Globus pallidus (tissue), 1 donor: ENCODE measurements at regions not wholly inside any gene's neighbourhood (a gene's known extent, or its start where the extent isn't known, plus 50 kb on each side); places are given as distances from the start of the nearest gene placed in this dataset.

Experiments
- DNase-seq: peaks from one replicate; pipeline ENCODE4 v3.0.0-alpha.2; 2015; ENCODE audit warnings: low spot score

DNA sequence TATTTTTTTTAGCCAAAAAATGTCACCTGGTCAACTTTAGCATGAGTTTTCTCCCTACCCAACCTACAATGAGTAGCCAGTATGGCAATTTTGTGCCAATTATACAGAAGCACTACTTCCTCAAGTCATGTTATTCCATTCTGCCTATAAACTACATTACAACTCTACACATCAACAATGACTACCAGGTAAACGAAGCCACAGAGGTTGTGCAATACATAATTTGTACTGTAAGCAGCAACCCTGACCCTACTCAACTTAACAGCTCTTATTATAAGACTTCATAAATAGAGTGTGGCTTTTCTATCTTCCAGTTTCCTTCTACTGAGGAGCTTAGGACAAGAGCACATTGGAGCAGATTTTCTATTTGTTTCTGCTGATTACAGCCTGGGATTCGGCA lies 160.5 kb downstream of the HS3ST1 start:
- no peak for DNase-seq

DNA sequence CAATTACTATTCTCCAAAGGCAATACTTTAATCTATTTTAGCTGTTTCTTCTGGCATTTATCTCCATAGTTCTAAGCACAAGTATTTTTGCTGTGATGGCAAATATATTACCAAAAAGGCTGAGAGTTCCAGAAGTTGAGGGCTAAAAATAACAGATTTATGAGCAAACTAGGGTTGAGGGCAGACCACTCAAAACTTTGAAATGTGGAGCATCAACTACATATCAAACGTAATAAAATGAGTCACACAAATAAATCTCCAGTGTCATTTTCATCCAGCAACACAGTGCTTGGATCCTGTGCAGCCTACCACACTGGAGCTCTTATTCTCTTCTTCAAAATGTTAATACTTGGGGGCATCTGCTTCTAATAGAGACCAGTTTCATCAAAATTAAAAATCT lies 163.9 kb downstream of the HS3ST1 start:
- no peak for DNase-seq

DNA sequence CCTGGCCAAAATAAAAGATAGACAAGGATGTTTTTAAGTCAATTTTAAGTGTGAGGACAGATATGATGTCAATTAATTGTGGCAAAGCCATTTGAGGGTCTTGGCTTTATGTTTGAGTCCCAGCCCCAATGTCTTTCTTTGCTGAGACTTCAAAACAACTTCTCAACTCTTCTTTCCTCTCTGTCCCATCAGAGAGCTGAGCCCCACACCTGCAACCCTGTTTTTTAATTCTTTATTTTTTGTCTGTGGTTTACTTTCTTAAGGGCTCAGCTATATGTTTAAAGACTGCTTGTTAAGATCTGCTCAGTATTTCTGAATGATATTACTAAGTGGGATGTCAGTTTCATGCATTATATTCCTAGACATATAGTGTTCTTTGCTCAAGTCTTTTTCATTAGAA lies 164.3 kb downstream of the HS3ST1 start:
- DNase-seq: no peak

DNA sequence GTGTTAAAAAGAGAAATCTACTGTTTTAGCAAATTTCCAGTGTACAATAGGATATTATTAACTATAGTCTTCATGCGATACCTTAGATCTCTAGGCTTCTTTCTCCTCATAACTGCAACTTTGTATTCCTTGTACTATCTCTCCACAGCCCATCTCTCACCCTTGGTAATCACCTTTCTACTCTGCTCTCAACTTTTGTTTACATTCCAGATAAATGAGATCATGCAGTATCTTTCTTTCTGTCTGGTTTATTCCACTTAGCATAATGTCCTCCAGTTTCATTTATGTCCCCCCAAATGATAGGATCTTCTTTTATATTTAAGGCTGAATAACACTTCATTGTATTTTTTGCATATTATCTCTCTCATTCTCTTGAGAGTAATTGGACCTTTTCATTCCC lies 165.5 kb downstream of the HS3ST1 start:
- no peak for DNase-seq

DNA sequence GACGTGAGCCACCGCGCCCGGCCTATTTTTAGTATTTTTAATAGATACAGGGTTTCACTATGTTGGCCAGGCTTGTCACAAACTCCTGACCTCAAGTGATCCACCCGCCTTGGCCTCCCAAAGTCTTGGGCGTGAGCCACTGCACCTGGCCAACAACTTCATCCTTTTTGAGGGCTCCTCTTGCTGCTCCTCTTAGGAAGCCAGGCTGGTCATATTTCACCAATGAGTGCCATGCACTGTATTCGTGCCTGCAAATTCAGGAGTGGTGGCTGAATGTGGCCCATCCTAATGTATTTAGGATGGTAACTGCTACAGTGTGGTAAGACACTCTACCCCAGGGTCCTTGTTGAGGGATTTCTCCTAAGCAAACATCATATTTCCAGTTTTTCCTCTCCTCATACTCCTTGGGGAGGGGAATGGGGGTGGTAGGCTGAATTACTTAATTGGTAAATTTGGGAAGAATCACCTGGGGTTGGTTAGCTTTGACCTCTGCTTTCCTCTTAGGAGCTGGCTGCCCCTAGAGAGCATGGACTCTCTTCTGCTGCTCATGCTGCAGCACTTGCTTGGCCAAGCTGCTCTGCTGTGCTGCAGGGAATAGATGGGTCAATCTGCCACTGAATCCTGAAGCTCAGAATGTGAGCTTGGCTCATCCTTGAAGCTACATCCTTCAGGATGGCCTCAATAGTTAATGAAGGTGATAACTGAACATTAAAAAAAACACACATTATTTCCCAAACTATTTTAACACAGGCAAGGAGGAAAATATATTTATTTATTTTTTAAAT lies 167.4 kb downstream of the HS3ST1 start:
- DNase-seq: no peak

DNA sequence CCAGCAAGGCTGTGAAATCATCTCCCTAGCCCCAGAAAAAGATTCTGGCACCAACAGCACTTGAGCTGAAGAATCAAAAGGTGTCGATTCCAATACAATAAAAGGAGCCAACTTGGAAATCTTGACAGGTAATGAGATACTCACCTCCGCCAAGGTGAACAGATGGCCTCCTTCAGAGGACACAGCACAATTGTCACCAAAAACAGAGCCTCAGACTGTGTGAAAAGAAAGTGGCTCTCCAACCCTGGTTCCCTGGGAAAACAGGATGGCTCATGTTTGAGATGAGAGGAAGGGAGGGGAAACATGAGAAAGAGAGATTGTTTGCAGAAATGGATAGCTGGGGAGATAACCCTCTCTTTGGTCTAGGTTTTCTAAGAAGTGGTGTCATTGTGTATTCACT lies 168.9 kb downstream of the HS3ST1 start:
- no peak for DNase-seq

DNA sequence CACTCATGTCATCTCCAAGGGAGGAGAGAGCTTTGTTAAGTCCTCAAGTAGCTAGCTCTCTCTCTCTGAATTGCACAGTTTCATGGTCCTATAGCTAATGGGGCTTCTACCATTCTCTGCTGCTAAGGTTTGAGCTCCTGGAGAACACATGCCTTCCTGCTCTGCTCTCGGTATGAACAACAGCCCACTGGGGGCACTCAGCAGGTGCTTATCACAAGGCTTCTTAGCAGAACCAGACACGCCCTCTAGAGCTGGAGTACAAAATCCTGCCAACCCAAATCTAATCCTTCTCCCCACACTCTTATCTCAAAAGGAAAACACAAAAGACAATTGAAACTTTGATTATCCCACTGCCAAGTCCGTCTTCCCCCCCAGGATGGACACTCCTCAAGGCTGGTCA lies 176.5 kb downstream of the HS3ST1 start:
- no peak for DNase-seq

DNA sequence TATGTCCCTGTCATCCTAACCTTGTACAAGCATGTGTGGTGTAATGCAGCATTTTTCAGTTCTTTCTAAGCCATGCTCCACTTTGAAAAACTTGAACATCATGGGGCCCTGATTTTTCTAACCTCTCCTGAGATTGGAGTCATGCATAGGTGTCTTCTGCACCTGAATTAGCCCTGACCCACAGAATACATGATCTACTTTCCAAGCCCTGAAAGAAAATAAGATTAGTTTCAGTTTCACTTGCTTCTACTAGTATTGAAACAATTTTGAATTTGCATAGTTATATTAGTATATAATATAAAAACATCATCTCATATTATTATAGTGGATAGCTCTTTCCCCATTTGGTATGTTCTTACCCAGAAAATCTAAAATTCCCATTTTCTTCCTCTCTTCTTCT lies 178.2 kb downstream of the HS3ST1 start:
- no peak for DNase-seq

DNA sequence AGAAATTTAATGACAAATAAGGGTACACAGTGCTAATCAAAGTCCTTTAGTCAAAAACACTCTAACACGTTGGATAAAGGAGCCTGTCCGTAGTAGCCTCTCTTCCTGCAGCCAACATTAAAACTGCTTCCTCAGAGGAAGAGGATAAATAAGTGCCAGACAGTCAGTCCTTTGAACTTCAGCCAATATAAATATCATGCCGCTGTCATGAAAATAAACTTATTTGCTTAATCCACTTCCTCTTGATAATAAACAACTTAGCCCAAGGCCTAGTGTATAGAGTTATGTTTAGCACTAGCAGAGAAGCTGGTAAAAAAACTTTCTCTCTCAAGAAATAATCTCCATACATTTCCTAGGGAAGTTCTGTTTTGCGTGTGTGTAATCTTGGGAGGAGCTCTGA lies 196.7 kb downstream of the HS3ST1 start:
- no peak for DNase-seq

DNA sequence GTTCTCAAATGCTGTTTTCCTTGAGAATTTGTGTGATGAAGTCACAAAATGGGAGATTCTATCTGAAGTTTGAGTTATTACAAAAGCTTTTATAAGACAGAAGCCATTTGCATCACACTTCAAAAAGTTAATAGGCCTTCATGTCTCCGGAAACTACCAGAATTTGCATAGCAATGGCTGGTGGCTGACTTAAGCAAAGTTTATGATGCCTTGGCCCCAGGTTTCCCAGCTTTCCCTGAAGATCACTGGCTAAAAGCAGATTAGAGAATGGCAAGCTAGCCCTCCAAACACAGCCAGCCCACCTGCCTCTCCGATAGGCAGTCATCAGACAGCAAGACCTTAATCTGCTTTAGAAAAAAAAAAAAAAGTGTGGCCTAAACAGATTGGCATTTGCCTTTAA lies 197.8 kb downstream of the HS3ST1 start:
- no peak for DNase-seq

DNA sequence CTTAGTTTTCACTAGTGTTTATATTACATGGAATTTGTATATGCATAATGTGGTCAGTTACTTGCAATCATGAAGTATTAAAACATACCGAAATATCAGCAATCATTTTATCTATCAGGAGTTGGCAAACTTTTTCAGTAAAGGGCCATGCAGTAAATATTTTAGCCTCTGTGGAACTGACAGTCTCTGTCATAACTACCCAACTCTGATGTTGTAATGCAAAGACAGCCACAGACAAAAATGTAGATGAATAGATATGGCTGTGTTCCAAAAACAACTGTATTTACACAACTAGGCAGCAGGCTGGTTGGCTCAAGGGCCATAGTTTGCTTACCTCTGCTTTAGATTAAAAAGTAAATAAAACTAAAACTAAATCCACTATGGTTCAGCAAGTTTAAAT lies 200.2 kb downstream of the HS3ST1 start:
- DNase-seq: no peak

DNA sequence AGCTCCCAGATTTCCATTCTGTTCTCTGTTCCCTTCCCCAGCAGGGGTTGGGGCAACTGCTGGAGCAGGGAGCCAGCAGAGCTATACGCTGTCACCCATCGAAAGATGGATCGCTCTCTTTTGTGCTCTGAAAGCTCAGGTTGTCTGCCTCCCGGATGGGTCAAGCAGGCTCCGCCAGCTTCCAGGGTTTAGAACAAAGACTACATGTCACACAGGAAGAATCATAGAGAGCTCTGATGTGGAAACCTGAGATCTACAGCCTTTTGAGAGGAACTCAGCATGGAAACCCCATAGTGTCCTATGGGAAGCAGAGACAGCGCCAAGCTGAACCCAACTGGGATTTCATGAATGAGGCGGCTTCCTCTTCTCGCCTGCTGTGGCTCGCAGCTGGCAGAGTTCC lies 205.4 kb downstream of the HS3ST1 start:
- DNase-seq: no peak

DNA sequence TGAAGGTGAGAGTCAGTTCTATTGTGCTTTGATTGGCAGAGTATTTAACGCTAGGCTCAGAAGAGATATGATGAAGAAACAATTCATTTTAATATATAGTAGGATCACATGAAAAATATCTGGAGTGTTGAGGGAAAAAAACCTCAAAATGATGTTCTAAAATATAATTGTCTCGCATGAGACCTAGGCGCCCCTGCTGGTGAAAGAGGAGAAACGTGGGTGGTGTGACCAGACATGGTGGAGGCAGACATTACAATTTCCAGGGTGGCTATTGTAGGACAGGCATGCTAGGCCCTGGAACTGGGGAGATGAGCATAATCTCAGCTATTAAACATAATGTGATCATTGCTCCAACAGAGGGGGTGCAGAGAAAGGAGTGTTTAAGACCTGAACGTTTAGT lies 210.0 kb downstream of the HS3ST1 start:
- DNase-seq: no peak

DNA sequence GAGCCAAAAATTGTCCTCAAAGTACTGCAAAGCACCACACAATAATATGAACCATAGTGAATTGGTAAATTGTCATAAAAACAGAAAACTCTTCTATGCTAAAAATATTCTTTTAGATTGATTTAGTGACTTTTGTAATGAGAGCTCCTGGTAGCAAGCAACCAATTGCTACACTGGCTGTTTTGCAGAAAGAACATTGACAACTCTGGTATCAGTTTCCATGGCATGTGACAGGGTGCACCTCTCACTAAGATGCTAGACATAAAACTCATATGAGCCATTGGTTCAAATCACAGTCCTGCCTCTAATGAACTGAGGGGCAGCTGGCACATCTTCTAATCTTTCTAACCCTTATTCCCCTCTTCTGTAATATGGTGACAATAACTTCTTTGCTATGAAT lies 212.2 kb downstream of the HS3ST1 start:
- no peak for DNase-seq

DNA sequence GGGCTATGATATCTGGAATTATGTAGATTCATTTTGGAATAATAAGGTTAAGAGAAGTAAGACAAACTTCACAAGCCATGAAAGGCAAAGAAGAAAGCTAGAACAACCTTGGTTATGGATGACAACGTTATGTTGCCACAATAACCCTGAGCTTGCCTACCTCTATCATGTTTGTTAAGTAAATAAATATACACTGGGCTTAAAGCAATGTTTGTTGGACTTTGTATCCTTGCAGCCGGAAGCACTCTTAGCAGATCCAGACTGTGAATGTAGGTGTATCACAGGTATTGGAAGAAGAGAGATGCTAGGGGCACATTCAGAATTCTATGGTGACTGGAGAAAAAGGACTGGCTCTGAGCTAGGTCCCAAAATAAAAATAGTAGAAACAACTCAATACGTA lies 214.4 kb downstream of the HS3ST1 start:
- no peak for DNase-seq

DNA sequence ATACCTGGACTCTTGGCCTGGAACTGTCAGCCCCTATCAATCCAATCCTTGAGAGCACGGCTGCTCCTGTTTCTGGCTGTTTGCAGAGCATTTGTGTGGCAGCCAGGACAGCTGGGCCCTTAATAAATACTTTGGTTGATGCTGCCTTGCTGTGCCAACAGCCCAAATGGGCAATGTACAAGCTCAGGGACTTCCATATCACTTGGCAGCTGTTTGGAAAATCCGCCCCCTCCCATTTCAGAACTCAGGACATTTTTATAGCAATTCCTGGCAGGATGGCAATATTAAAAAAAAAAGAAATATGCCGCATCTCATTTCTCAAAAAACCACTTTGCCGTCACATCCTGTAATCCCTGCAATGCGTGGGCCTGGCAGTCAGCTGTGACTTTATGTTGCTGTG lies 218.9 kb downstream of the HS3ST1 start:
- no peak for DNase-seq

DNA sequence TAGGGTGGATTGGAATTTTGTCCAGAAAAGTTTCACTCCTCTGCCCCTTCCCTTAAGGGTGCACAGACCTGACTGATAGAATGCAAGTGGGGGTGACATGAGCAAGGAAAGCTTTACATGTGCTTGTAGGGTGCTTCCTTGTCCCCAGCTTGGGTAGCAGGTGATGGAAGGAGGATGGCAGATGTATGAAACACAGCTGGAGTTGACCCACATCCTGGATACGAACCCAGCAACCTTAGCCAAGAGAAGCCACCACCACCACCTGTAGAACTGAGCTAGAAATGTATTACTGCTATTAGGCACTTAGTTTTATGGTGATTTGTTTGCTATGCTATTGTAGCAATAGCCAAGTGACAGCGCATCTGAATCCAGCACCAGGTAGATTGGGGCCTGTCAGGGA lies 227.4 kb downstream of the HS3ST1 start:
- no peak for DNase-seq

DNA sequence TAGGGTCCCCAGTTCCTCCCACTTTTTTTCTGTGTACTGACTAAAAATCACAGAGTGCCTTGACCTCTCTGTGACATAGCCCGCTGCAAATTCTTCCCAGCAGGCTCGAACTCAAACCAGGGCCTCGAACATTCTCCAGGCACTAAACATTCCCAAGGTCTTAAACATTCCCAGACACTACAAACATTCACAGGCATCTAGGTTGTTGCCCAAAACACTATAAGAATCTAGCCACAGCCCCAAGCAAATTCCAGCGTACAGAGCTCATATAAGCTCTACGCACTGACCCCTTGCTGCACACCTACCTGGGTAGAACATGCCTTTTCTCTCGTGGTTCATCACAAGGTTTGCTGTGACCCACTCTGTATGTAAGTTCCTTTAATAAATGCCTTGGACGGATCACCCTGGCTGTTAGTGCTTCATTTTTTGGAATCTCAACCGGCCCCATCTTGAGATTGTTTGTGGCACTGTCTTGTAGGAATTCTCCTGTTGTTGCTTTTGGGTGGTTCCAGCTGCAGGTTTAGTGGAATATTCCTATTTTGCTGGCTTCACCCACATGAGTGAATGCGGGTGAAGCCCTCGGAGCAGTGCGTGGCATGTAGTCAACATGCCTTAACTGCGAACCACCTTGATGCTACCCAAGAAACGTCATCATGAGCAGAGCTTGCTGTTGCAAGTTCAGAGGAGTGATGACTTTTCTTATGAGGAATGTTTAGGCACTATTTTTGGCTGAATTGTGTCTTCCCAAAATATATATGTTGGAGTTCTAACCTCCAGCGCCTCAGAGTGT lies 230.0 kb downstream of the HS3ST1 start:
- no peak for DNase-seq

DNA sequence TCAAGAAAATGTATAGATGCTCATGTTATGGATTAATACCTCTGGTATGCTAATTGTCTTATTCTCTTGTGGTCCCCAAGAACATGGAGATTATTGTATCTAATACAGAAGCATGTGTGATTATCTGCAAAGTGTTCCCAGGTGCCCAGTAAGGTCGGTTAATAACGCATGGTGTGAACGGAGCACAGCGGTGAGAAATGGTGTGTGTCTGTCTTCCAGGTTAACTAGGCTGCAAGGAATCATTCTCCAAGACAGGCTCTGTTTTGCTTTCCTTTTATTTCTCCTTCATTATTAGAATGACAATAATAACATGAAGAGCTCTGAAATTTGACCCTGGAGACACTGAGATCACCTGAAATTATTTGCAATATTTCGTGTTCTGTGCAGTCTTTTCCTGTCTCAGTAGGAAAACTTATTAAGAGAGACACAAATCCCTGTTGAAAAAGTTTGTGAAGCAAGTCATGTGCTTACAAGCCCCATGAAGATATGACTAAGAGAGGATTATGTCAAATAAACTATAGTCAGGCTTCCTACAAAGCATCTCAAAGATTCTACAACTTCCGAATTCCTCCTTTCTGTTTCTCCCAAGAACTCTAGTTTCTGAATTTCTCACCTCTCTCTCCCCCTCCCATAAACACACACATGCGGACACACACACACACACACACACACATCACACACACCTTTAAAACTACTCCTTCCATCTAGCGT lies 230.9 kb downstream of the HS3ST1 start:
- no peak for DNase-seq

DNA sequence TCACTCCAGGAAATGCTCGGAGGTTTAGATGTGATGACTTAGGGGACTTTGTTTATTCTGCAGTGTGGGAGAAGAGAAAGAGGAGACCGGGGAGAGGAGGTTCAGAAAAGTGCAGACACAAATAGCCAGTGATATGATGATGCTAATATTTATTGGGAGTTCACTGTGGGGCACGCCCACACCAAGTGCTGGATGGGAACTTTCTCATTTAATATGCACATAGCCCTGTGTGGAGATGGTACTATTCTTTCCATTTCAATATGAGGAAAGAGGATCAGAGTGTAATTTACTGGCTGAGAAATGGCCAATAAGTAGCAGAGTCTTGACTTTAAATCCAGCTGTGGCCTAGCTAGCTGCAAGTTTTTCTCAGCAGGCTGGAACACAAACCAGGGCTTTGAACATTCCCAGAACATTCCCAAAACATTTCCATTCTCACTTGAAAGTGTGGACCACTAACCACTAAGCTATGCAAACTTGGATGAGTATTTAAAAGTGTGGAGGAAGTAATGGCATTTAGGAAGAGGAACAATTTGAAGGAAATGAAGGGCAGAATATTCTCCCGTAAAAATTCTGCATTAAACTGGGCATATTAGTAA lies 231.7 kb downstream of the HS3ST1 start:
- no peak for DNase-seq

DNA sequence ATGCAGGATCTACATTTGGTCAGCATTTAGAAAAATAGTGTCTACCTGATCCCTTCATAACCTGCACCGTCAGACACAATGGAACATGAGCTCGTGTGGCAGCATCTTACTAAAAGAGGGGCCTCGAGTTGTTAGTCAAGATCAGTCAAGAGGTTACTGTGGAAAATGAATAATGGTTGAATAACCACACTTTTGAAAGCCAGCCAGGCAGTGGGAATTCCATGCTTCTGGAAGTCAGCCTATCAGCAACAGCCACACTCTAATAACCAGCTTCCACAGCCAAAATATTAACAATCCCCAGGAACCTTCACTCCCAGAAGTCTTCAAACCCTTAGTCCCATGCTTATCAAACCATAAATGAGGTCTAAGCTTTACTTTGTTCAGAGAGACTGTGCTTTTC lies 234.3 kb downstream of the HS3ST1 start:
- no peak for DNase-seq

DNA sequence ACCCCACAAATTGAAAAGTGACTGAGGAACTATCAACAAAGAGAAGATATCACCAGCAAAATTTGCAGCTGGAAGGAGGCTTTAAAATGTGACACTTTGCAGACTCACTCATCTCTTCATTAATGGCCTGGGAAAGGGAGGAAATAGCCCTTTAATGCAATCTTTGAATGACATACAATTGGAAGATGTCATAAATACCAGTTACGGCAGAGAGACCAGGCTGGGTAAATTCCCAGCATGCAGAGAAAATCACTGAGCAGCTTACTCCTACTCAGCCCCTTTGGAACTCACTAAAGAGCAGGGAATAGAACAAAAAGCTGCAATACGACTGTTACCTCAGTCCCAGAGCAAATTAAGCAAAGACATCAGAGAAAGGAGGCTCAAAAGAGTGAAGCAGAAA lies 238.9 kb downstream of the HS3ST1 start:
- DNase-seq: no peak

DNA sequence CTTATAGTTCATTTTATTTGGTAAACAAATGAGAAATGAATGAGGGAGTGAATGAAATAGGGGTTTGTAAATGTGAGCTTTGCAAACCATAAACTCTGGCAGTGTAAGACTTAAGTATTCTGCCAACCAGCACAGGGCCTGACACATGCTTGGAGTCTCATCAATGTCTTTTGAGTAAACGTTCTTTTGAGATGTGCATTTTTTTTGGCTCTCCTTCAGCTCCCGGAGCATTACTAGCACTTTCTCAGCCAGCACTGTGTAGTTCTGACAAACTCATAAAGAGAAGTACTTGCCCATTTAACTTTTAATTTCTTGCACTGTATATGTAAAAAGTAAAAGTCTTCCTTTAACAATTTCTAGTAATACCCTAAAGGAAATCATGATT lies 245.3 kb downstream of the HS3ST1 start:
- DNase-seq: no peak
